Adrenal gland (tissue), 9 donors: ENCODE measurements at regions not wholly inside any gene's neighbourhood (a gene's known extent, or its start where the extent isn't known, plus 50 kb on each side); places are given as distances from the start of the nearest gene placed in this dataset.
A peak's percentile ranks its signal among the peaks of the same experiment; 100 is the strongest.
"Not testable (repeated sequence)": the region's sequence is repeated elsewhere in the genome, so short reads cannot be mapped to it uniquely, and the experiment has no call there.

Source experiments
- DNase-seq, 7 donors: peaks; one replicate each; pipeline ENCODE4 v3.0.0-alpha.2; 2019 to 2020
- H3K27ac ChIP-seq, 5 donors: fragments of 200-600 bp; sonication (generic) in 4 of 5; 1 replicate in 3 of 5; 2 replicates in 2 of 5; pipeline versions ENCODE4 v1.5.1 to v1.8.0; 2016 to 2020; ENCODE audit warnings: mild to moderate bottlenecking in 1 of 5
- H3K27me3 ChIP-seq: fragments of 200-600 bp; 2 replicates; pipeline ENCODE4 v1.8.0; 2021
- H3K36me3 ChIP-seq, 2 donors: fragments of 200-600 bp; replicated peaks in 1 of 2; 1 replicate in 1 of 2; 2 replicates in 1 of 2; pipeline versions ENCODE4 v1.5.1 to v1.8.0; 2018 to 2022
- H3K4me1 ChIP-seq, 2 donors: fragments of 200-600 bp; replicated peaks in 1 of 2; 1 replicate in 1 of 2; 2 replicates in 1 of 2; pipeline versions ENCODE4 v1.5.1 to v1.8.0; 2018 to 2021
- H3K4me3 ChIP-seq, 4 donors: fragments of 200-600 bp; sonication (generic) in 3 of 4; one replicate each; pipeline ENCODE4 v1.5.1; 2016 to 2018
- H3K9me3 ChIP-seq, 3 donors: fragments of 200-600 bp; sonication (generic) in 1 of 3; replicated peaks in 1 of 3; 1 replicate in 2 of 3; 2 replicates in 1 of 3; pipeline versions ENCODE4 v1.5.1 to v1.8.0; 2016 to 2021
- CTCF ChIP-seq, 6 experiments: fragments of 450-650 bp in 4 of 6; fragments of 200-600 bp in 2 of 6; sonication (generic) in 1 of 6; IDR thresholded peaks; 1 replicate in 5 of 6; 2 replicates in 1 of 6; pipeline versions ENCODE4 v1.5.1 to v1.8.0; 2016 to 2021; ENCODE audit warnings: antibody characterized with exemption in 6 of 6, mild to moderate bottlenecking in 2 of 6, moderate library complexity in 1 of 6
- POLR2A ChIP-seq, 2 donors: fragments of 450-650 bp; IDR thresholded peaks; one replicate each; pipeline ENCODE4 v1.6.1; 2017; ENCODE audit warnings: antibody characterized with exemption in 2 of 2, mild to moderate bottlenecking in 2 of 2, moderate library complexity in 1 of 2
- WGBS, 4 donors: extraction: QIAGEN DNeasy Blood & Tissue Kit in 2 of 4; methylation state at CpG; one replicate each; pipeline versions ENCODE4 v1.1.5 to v1.1.7; 2013 to 2017; 5-methylcytosine and 5-hydroxymethylcytosine counted together
- intact Hi-C, 2 donors: fragments of 100-400 bp; cut with DNase I; formaldehyde crosslinking; loops; one replicate each; pipeline versions ENCODE4 v1.14.1 to v1.15.0; 2022 to 2023
- donor health status: healthy with polysubstance abuse.
- donor health status: Bipolar disorder and iron deficiency.
- donor health status: DM: yes; HTN: yes; CAD: no.
- donor health status: DM: no; HTN: no; CAD: no.
- donor health status: DM: no; HTN: no; CAD: no.

DNA sequence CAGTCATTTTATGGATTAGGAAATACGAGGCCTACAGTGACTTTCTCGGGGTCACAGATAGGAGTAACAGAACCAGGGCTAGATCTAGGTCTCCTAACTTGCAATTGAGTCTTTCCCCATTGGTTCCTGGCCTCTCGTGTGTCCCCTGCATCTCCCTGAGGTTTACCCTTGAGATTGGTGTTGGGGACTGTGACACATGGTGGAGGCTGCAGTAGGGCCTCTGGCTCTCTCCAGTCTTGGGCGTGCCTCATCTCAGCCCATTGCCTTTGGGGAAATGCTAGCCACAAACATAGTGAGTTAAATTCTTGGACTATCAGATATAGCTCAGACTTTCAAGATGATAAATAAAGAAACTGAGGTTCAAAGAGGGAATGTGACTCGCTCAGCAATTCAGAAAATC lies 212.1 kb downstream of the KCNRG start:
- Histone ChIP-seq H3K36me3 (no peaks in the 10 kb centered on the region), H3K4me1 (peaks cover 5 to 12% of the 10 kb centered on the region in 2 donors), H3K9me3 (no peaks in the 10 kb centered on the region), H3K27me3 (no peaks in the 10 kb centered on the region), H3K4me3 (no peak overlapping the region), H3K27ac (no peak overlapping the region)
- WGBS, 4 donors = 86 to 97% (median 92%) methylated on average over 5 of the region's 5 CpGs
- intact Hi-C loops = no loop called here
- DNase-seq = no peak
- TF ChIP-seq CTCF (IDR thresholded peaks at IDR 0.05) (no peak), POLR2A (IDR thresholded peaks at IDR 0.05) (no peak)

- intact Hi-C loops = no loop called here
- H3K9me3 ChIP-seq = no peaks in the 10 kb centered on the region
- 88 to 95% (median 90%) methylated on average over 6 of the region's 6 CpGs for WGBS, 4 donors
These were observed 213.3 kb downstream of the KCNRG start for GRCh38 chr13:50228527-50228926.

DNA sequence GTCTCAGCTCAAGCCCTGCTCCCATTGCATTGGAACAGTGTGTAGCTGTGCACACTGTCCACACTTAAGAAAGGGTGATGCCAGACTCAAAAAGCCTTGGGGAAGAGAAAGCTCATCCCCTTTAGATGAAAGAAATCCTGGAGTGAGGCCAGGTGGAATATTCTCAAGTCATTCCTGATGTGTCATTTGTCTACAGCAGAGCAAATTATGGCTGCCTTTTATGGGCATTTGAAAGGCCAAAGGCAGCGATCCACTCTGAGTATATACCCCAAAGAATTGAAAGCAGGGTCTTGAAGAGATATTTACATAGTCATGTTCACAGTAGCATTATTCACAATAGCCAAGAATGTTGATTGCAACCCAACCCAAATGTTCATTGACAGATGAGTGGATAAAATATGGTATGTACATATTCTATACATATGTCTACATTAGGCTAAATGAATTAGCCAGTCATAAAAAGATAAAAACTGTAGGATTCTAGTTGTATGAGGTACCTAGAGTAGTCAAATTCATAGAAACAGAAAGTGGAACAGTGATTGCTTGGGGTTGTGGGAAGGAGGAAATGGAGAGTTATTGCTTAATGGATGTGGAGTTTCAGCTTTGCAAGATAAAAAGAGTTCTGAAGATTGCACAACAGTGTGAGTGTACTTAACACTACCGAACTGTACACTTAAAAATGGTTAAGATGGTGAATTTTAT lies 214.9 kb downstream of the KCNRG start:
- Histone ChIP-seq H3K27ac (peak overlapping the region in 1 of 5 donors; percentile 45), H3K36me3 (no peaks in the 10 kb centered on the region), H3K9me3 (no peaks in the 10 kb centered on the region), H3K4me1 (peaks cover under 1 to 5% of the 10 kb centered on the region in 2 donors), H3K4me3 (no peak overlapping the region), H3K27me3 (no peaks in the 10 kb centered on the region)
- TF ChIP-seq POLR2A (IDR thresholded peaks at IDR 0.05) (no peak), CTCF (IDR thresholded peaks at IDR 0.05) (no peak)
- no peak for DNase-seq
- WGBS, 4 donors = 59 to 64% (median 61%) methylated on average over 2 of the region's 2 CpGs
- intact Hi-C loops = no loop called here

More at GRCh38 chr13:50228527-50228926, 213.3 kb downstream of the KCNRG start:
- H3K4me3 ChIP-seq = no peak overlapping the region
- peaks cover 5% of the 10 kb centered on the region in 2 donors for H3K4me1 ChIP-seq
- H3K27me3 ChIP-seq = no peaks in the 10 kb centered on the region
- H3K36me3 ChIP-seq = no peaks in the 10 kb centered on the region
- TF ChIP-seq POLR2A (IDR thresholded peaks at IDR 0.05) (no peak), CTCF (IDR thresholded peaks at IDR 0.05) (no peak)
- H3K27ac ChIP-seq = no peak overlapping the region
- no peak for DNase-seq

- TF ChIP-seq POLR2A (IDR thresholded peaks at IDR 0.05) (no peak), CTCF (IDR thresholded peaks at IDR 0.05) (no peak)
- WGBS, 4 donors = 83 to 96% (median 89%) methylated on average over 2 of the region's 2 CpGs
- Histone ChIP-seq H3K4me3 (no peak overlapping the region), H3K27ac (peak overlapping the region in 1 of 5 donors; percentile 45), H3K4me1 (peaks cover 0 to 5% of the 10 kb centered on the region in 2 donors), H3K36me3 (no peaks in the 10 kb centered on the region), H3K9me3 (no peaks in the 10 kb centered on the region), H3K27me3 (no peaks in the 10 kb centered on the region)
- DNase-seq = no peak
- intact Hi-C loops = no loop called here
These were observed 215.4 kb downstream of the KCNRG start for GRCh38 chr13:50230662-50230978.

- H3K27me3 ChIP-seq, H3K9me3 ChIP-seq, intact Hi-C loops, H3K27ac ChIP-seq, H3K4me1 ChIP-seq, DNase-seq, H3K4me3 ChIP-seq, H3K36me3 ChIP-seq: not testable (repeated sequence)
- WGBS, 4 donors = 91 to 94% (median 94%) methylated on average over 3 to 5 of the region's 5 CpGs
These were observed 218.3 kb downstream of the KCNRG start for GRCh38 chr13:50233574-50233973.
